Kidney (tissue), 10 donors: ENCODE measurements at regions not wholly inside any gene's neighbourhood (a gene's known extent, or its start where the extent isn't known, plus 50 kb on each side); places are given as distances from the start of the nearest gene placed in this dataset.
"Not testable (repeated sequence)": the region's sequence is repeated elsewhere in the genome, so short reads cannot be mapped to it uniquely, and the experiment has no call there.

Source experiments
- DNase-seq, 5 donors: peaks; one replicate each; pipeline ENCODE4 v3.0.0-alpha.2; 2013 to 2020
- FAIRE-seq: peaks from 2 replicates; lab custom pipeline; 2012; peaks lifted over from hg19 to GRCh38; lab: Jason Lieb, UNC
- H3K27ac ChIP-seq, 2 donors: one replicate each; pipeline ENCODE4 v1.7.0; 2013; ENCODE audit warnings: low read depth in 2 of 2, low read length in 2 of 2, inconsistent platforms in 1 of 2
- H3K27me3 ChIP-seq: one replicate; pipeline ENCODE4 v1.7.1; 2013; ENCODE audit warnings: low read length, inconsistent platforms; ENCODE audit not compliant: control insufficient read depth, insufficient read depth
- H3K36me3 ChIP-seq, 3 donors: one replicate each; pipeline versions ENCODE4 v1.7.0 to v1.7.1; 2013; ENCODE audit warnings: low read length in 3 of 3, control low read depth in 1 of 3, inconsistent platforms in 1 of 3; ENCODE audit not compliant: insufficient read depth in 3 of 3, control insufficient read depth in 2 of 3
- H3K4me1 ChIP-seq, 3 donors: one replicate each; pipeline versions ENCODE4 v1.7.0 to v1.7.1; 2013; ENCODE audit warnings: low read length in 3 of 3, inconsistent platforms in 1 of 3, low read depth in 1 of 3; ENCODE audit not compliant: control insufficient read depth in 2 of 3, insufficient read depth in 2 of 3
- H3K4me3 ChIP-seq, 3 donors: one replicate each; pipeline versions ENCODE4 v1.7.0 to v1.8.1; 2013; ENCODE audit warnings: low read length in 3 of 3, control low read depth in 1 of 3, inconsistent platforms in 1 of 3
- H3K9ac ChIP-seq, 3 donors: one replicate each; pipeline versions ENCODE4 v1.7.0 to v1.7.1; 2013; ENCODE audit warnings: low read length in 3 of 3, control low read depth in 1 of 3, inconsistent platforms in 1 of 3
- H3K9me3 ChIP-seq, 3 donors: one replicate each; pipeline versions ENCODE4 v1.7.0 to v1.7.1; 2013; ENCODE audit warnings: low read length in 3 of 3, control low read depth in 1 of 3, inconsistent platforms in 1 of 3; ENCODE audit not compliant: control insufficient read depth in 2 of 3, insufficient read depth in 1 of 3
- intact Hi-C: fragments of 100-400 bp; cut with DNase I; formaldehyde crosslinking; loops from one replicate; pipeline ENCODE4 v1.11.1; 2022
- donor health status: control.
- donor health status: control.
- donor health status: DM: yes; HTN: yes; CAD: no.
- donor health status: Normal renal cell carcinoma (clear cell type).

- H3K4me3 ChIP-seq, H3K27ac ChIP-seq, FAIRE-seq, H3K9ac ChIP-seq, DNase-seq, H3K27me3 ChIP-seq, H3K4me1 ChIP-seq, H3K36me3 ChIP-seq, H3K9me3 ChIP-seq, intact Hi-C loops: not testable (repeated sequence)
These were observed 132.2 kb downstream of the NPIPB11 start for GRCh38 chr16:29274055-29275035.

- H3K27ac ChIP-seq, intact Hi-C loops: not testable (repeated sequence)
These were observed 133.0 kb downstream of the NPIPB11 start for GRCh38 chr16:29273298-29274054.

GRCh38 chr16:29271721-29272675 is 134.5 kb downstream of the NPIPB11 start:
- DNase-seq: peak in 2 of 5 donors; percentile 22 to 77

More at GRCh38 chr16:29273298-29274054, 133.0 kb downstream of the NPIPB11 start:
- not testable (repeated sequence) for H3K9ac ChIP-seq, H3K36me3 ChIP-seq, H3K27me3 ChIP-seq, H3K4me3 ChIP-seq, FAIRE-seq, H3K9me3 ChIP-seq, H3K4me1 ChIP-seq
- peak in 1 of 5 donors; percentile 49 for DNase-seq

GRCh38 chr16:29270923-29271322 is 135.6 kb downstream of the NPIPB11 start:
- H3K36me3 ChIP-seq, H3K4me3 ChIP-seq, H3K27ac ChIP-seq, DNase-seq, H3K9ac ChIP-seq, H3K4me1 ChIP-seq, FAIRE-seq, H3K9me3 ChIP-seq, intact Hi-C loops, H3K27me3 ChIP-seq: not testable (repeated sequence)

More at GRCh38 chr16:29271721-29272675, 134.5 kb downstream of the NPIPB11 start:
- H3K4me1 ChIP-seq, intact Hi-C loops, H3K27ac ChIP-seq, H3K27me3 ChIP-seq, H3K4me3 ChIP-seq, H3K9me3 ChIP-seq, H3K9ac ChIP-seq, H3K36me3 ChIP-seq, FAIRE-seq: not testable (repeated sequence)

GRCh38 chr16:29270033-29270432 is 136.5 kb downstream of the NPIPB11 start:
- H3K27ac ChIP-seq, H3K4me3 ChIP-seq, H3K4me1 ChIP-seq, H3K9ac ChIP-seq, H3K36me3 ChIP-seq, H3K9me3 ChIP-seq, FAIRE-seq, H3K27me3 ChIP-seq, intact Hi-C loops, DNase-seq: not testable (repeated sequence)

GRCh38 chr16:29269192-29269811 is 137.2 kb downstream of the NPIPB11 start:
- FAIRE-seq, H3K4me3 ChIP-seq, H3K27ac ChIP-seq, H3K9ac ChIP-seq, H3K36me3 ChIP-seq, H3K27me3 ChIP-seq, intact Hi-C loops, H3K9me3 ChIP-seq, H3K4me1 ChIP-seq: not testable (repeated sequence)
- DNase-seq: peak in 1 of 5 donors; percentile 62

GRCh38 chr16:29268785-29269191 is 137.7 kb downstream of the NPIPB11 start:
- FAIRE-seq, H3K27ac ChIP-seq, intact Hi-C loops, H3K4me3 ChIP-seq, H3K27me3 ChIP-seq, H3K36me3 ChIP-seq, DNase-seq, H3K9ac ChIP-seq, H3K4me1 ChIP-seq, H3K9me3 ChIP-seq: not testable (repeated sequence)
